HepG2 (cell line): ENCODE measurements at regions not wholly inside any gene's neighbourhood (a gene's known extent, or its start where the extent isn't known, plus 50 kb on each side); places are given as distances from the start of the nearest gene placed in this dataset.

Source experiments
- ATAC-seq: fragments of 200-7000 bp; cut with Tn5 transposase; 3 replicates; pipeline ENCODE4 v1.9.1; 2020; ENCODE audit warnings: mild to moderate bottlenecking, moderate library complexity
- BruUV-seq: library from RNA; stranded (reverse); fragments of 400-500 nt; replicated peaks from 2 replicates; lab custom pipeline; 2021; lab: Mats Ljungman, UMichigan
- CTCF ChIA-PET: fragments of 300-600 bp; formaldehyde crosslinking; extraction: SDS; loops from one replicate; lab custom pipeline; 2021; ENCODE audit warnings: low total read pairs, inconsistent platforms, low intra/inter-chr PET ratio; lab: Yijun Ruan, JAX
- POLR2A ChIA-PET: fragments of 350-600 bp; sonication (Branson Sonifier 250); formaldehyde crosslinking; loops from one replicate; lab custom pipeline; 2020; ENCODE audit warnings: antibody characterized with exemption, inconsistent platforms; lab: Yijun Ruan, JAX
- DNase-seq: peaks from one replicate; pipeline ENCODE4 v3.0.0-alpha.2; 2015; ENCODE audit warnings: low spot score
- FAIRE-seq: peaks from 3 replicates; lab custom pipeline; 2011; peaks lifted over from hg19 to GRCh38; lab: Jason Lieb, UNC
- H2AFZ ChIP-seq: one replicate; pipeline ENCODE4 v1.6.1; 2011; ENCODE audit warnings: low read length, inconsistent platforms
- H3K27ac ChIP-seq: fragments of 300-600 bp; 3 replicates; pipeline ENCODE4 v1.8.0; 2011; ENCODE audit warnings: mixed run types, mild to moderate bottlenecking, mixed read lengths, low read length, inconsistent platforms; ENCODE audit not compliant: insufficient read depth; ENCODE audit errors: extremely low read length
- H3K27me3 ChIP-seq, 2 experiments: fragments of 200-600 bp in 1 of 2; 2 replicates in 1 of 2; 3 replicates in 1 of 2; pipeline versions ENCODE4 v1.6.0 to v1.8.0; 2011; ENCODE audit warnings: low read length in 2 of 2, mild to moderate bottlenecking in 2 of 2, moderate library complexity in 2 of 2, inconsistent platforms in 1 of 2; ENCODE audit not compliant: insufficient read depth in 2 of 2, control insufficient read depth in 1 of 2
- H3K36me3 ChIP-seq, 2 experiments: fragments of 200-600 bp in 1 of 2; replicated peaks in 1 of 2; 2 replicates in 1 of 2; 3 replicates in 1 of 2; pipeline versions ENCODE4 v1.5.1 to v1.8.0; 2011; ENCODE audit warnings: low read length in 2 of 2, inconsistent platforms in 1 of 2; ENCODE audit not compliant: insufficient read depth in 2 of 2, control insufficient read depth in 1 of 2
- H3K4me1 ChIP-seq: 2 replicates; pipeline ENCODE4 v1.5.1; 2012; ENCODE audit warnings: low read length, inconsistent platforms; ENCODE audit not compliant: insufficient read depth
- H3K4me2 ChIP-seq: 2 replicates; pipeline ENCODE4 v1.6.0; 2011; ENCODE audit warnings: low read depth, low read length, inconsistent platforms
- H3K4me3 ChIP-seq, 3 experiments: fragments of 200-600 bp in 1 of 3; sonication (generic), shearing (Covaris generic) in 1 of 3; replicated peaks in 1 of 3; 2 replicates each; pipeline ENCODE4 v1.5.1; 2011 to 2016; ENCODE audit warnings: low read length in 3 of 3, inconsistent platforms in 2 of 3, low read depth in 2 of 3, mild to moderate bottlenecking in 2 of 3, control low read depth in 1 of 3, mixed read lengths in 1 of 3; ENCODE audit not compliant: insufficient read depth in 1 of 3
- H3K79me2 ChIP-seq: one replicate; pipeline ENCODE4 v1.6.1; 2011; ENCODE audit warnings: low read length, inconsistent platforms; ENCODE audit not compliant: insufficient read depth
- H3K9ac ChIP-seq: 2 replicates; pipeline ENCODE4 v1.6.0; 2011; ENCODE audit warnings: mild to moderate bottlenecking, low read depth, low read length, inconsistent platforms; ENCODE audit not compliant: insufficient read depth
- H3K9me3 ChIP-seq: 2 replicates; pipeline ENCODE4 v1.5.1; 2012; ENCODE audit warnings: mild to moderate bottlenecking, low read length
- H4K20me1 ChIP-seq: 2 replicates; pipeline ENCODE4 v1.6.0; 2011; ENCODE audit warnings: inconsistent platforms, mild to moderate bottlenecking, low read length, moderate library complexity; ENCODE audit not compliant: insufficient read depth
- FIP1L1 ChIP-seq: fragments of 200-400 bp; formaldehyde crosslinking; IDR thresholded peaks from 2 replicates; pipeline ENCODE4 v1.6.1; 2018; ENCODE audit warnings: low read depth, mild to moderate bottlenecking, low read length, moderate library complexity, borderline replicate concordance; ENCODE audit not compliant: insufficient read depth
- NCOA2 ChIP-seq: sonication (generic); formaldehyde crosslinking; IDR thresholded peaks from 2 replicates; pipeline ENCODE4 v1.8.0; 2022; ENCODE audit warnings: inconsistent platforms
- NPAS2 ChIP-seq: sonication (generic); formaldehyde crosslinking; IDR thresholded peaks from 2 replicates; pipeline ENCODE4 v1.8.0; 2022; ENCODE audit warnings: mild to moderate bottlenecking, missing genetic modification reagents, borderline replicate concordance
- PHF21A ChIP-seq: sonication (generic); formaldehyde crosslinking; IDR thresholded peaks from 2 replicates; pipeline ENCODE4 v1.5.0; 2020; ENCODE audit warnings: mild to moderate bottlenecking, missing genetic modification reagents
- SUZ12 ChIP-seq: fragments of 150-350 bp; IDR thresholded peaks from 2 replicates; pipeline ENCODE4 v1.6.1; 2014; ENCODE audit warnings: low read depth, low read length
- ZNF44 ChIP-seq: sonication (generic); formaldehyde crosslinking; IDR thresholded peaks from 2 replicates; pipeline ENCODE4 v1.5.1; 2020; ENCODE audit warnings: mild to moderate bottlenecking, missing genetic modification reagents
- ZNF746 ChIP-seq: sonication (generic); formaldehyde crosslinking; IDR thresholded peaks from 2 replicates; pipeline ENCODE4 v1.8.0; 2022; ENCODE audit warnings: mild to moderate bottlenecking, missing genetic modification reagents
- ZNF788 ChIP-seq: sonication (generic); formaldehyde crosslinking; IDR thresholded peaks from 2 replicates; pipeline ENCODE4 v1.5.0; 2020; ENCODE audit warnings: mild to moderate bottlenecking, missing genetic modification reagents, borderline replicate concordance
- WGBS: methylation state at CpG from one replicate; pipeline ENCODE4 v1.1.6; 2017; ENCODE audit warnings: low lambda C conversion rate; 5-methylcytosine and 5-hydroxymethylcytosine counted together
- in situ Hi-C: cut with HindIII; loops from 2 replicates; pipeline ENCODE4 v1.10.0; 2017; ENCODE audit warnings: low pct_unique_long_range_greater_than_20kb; ENCODE audit not compliant: extremely low pct_ligation_motif_present
- intact Hi-C: fragments of 100-400 bp; cut with micrococcal nuclease; formaldehyde crosslinking; loops from one replicate; pipeline ENCODE4 v1.10.0; 2022; ENCODE audit not compliant: unreplicated experiment
- TF ChIP-seq, protein P1 (sequence below): sonication (generic); formaldehyde crosslinking; conservative IDR thresholded peaks from 2 replicates; pipeline ENCODE4 v1.4.0; 2020; ENCODE audit warnings: missing genetic modification reagents
- TF ChIP-seq, protein P2 (sequence below): sonication (generic); formaldehyde crosslinking; IDR thresholded peaks from one replicate; pipeline ENCODE4 v1.5.1; 2020; ENCODE audit warnings: mild to moderate bottlenecking, missing genetic modification reagents; ENCODE audit errors: not compliant biosample characterization
- TF ChIP-seq, protein P3 (sequence below): IDR thresholded peaks from 2 replicates; pipeline ENCODE4 v1.6.1; 2012; ENCODE audit warnings: inconsistent platforms
- TF ChIP-seq, protein P4 (sequence below): IDR thresholded peaks from 2 replicates; pipeline ENCODE4 v1.6.1; 2016; ENCODE audit warnings: missing genetic modification reagents, missing compliant biosample characterization

DNA sequence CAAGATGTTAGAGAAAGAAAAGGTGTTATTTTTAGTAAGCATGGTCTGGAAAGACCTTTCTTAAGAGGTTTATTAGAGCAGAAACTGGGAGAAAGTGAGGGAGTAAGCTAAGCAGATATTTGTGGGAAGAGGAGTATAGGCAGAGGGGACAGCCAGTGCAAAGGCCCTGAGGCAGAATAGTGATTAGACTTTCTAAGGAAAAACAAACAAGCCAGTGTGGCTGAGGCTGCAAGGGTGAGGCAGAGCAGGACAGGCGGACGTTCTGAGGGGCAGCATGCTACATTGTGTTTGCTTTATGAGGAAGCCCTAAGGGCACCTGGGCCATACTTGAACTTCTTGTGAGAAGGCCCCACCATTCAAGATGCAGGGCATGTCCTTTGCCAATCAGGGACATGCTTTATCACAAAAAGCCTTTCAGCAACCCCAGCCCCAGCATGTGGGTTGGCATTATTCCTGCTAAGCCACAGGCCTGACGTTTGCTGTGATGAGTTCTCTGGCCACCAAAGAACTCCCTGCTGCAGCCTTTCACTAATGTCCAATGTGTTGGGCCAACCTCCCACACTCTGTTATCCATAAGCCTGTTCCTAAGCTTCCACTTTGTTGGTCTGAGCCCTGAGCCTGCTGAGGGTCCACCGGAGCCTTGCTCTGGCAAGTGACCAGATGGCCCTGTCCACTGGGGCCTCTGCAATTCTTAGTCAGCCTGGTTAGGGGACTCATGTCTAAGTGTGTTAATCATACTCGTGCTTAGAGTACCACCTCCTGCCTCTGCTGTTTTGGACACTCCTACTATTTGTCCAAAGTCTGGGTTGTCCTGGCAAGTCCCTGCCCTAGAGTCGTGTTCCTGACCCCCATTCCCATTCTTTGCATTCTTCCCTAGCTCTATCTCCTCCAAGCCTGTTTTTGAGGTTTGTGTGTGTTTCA lies 209.9 kb upstream of the CTNNB1 start:
- Histone ChIP-seq H2AFZ (no peak overlapping the region), H3K27ac (no peak overlapping the region), H3K36me3 (no peaks in the 10 kb centered on the region), H3K79me2 (no peaks in the 10 kb centered on the region), H4K20me1 (no peaks in the 10 kb centered on the region), H3K9ac (no peak overlapping the region), H3K4me2 (no peak overlapping the region), H3K27me3 (no peaks in the 10 kb centered on the region; a peak in 1 of 5 replicates), H3K9me3 (no peaks in the 10 kb centered on the region), H3K4me3 (no peak overlapping the region), H3K4me1 (peaks cover 9% of the 10 kb centered on the region; the same call in 1 of the 2 replicates)
- POLR2A ChIA-PET, result no interaction called here
- 1% methylated on average over 4 of the region's 6 CpGs for WGBS
- peak; percentile 41 for ATAC-seq
- no peak for FAIRE-seq
- CTCF ChIA-PET, result no interaction called here
- DNase-seq, result no peak
- BruUV-seq, result no TSS peak
- in situ Hi-C loops, result no loop called here
- intact Hi-C loops, result no loop called here
- no peak for TF ChIP-seq ZNF788 (CRISPR knock-in tag)
- no peak for TF ChIP-seq SUZ12
- no peak for TF ChIP-seq NCOA2
- no peak for TF ChIP-seq FIP1L1
- TF ChIP-seq ZNF746, result no peak
- TF ChIP-seq, protein P1, sequence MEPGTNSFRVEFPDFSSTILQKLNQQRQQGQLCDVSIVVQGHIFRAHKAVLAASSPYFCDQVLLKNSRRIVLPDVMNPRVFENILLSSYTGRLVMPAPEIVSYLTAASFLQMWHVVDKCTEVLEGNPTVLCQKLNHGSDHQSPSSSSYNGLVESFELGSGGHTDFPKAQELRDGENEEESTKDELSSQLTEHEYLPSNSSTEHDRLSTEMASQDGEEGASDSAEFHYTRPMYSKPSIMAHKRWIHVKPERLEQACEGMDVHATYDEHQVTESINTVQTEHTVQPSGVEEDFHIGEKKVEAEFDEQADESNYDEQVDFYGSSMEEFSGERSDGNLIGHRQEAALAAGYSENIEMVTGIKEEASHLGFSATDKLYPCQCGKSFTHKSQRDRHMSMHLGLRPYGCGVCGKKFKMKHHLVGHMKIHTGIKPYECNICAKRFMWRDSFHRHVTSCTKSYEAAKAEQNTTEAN (CRISPR knock-in tag), result no peak
- TF ChIP-seq, protein P2, sequence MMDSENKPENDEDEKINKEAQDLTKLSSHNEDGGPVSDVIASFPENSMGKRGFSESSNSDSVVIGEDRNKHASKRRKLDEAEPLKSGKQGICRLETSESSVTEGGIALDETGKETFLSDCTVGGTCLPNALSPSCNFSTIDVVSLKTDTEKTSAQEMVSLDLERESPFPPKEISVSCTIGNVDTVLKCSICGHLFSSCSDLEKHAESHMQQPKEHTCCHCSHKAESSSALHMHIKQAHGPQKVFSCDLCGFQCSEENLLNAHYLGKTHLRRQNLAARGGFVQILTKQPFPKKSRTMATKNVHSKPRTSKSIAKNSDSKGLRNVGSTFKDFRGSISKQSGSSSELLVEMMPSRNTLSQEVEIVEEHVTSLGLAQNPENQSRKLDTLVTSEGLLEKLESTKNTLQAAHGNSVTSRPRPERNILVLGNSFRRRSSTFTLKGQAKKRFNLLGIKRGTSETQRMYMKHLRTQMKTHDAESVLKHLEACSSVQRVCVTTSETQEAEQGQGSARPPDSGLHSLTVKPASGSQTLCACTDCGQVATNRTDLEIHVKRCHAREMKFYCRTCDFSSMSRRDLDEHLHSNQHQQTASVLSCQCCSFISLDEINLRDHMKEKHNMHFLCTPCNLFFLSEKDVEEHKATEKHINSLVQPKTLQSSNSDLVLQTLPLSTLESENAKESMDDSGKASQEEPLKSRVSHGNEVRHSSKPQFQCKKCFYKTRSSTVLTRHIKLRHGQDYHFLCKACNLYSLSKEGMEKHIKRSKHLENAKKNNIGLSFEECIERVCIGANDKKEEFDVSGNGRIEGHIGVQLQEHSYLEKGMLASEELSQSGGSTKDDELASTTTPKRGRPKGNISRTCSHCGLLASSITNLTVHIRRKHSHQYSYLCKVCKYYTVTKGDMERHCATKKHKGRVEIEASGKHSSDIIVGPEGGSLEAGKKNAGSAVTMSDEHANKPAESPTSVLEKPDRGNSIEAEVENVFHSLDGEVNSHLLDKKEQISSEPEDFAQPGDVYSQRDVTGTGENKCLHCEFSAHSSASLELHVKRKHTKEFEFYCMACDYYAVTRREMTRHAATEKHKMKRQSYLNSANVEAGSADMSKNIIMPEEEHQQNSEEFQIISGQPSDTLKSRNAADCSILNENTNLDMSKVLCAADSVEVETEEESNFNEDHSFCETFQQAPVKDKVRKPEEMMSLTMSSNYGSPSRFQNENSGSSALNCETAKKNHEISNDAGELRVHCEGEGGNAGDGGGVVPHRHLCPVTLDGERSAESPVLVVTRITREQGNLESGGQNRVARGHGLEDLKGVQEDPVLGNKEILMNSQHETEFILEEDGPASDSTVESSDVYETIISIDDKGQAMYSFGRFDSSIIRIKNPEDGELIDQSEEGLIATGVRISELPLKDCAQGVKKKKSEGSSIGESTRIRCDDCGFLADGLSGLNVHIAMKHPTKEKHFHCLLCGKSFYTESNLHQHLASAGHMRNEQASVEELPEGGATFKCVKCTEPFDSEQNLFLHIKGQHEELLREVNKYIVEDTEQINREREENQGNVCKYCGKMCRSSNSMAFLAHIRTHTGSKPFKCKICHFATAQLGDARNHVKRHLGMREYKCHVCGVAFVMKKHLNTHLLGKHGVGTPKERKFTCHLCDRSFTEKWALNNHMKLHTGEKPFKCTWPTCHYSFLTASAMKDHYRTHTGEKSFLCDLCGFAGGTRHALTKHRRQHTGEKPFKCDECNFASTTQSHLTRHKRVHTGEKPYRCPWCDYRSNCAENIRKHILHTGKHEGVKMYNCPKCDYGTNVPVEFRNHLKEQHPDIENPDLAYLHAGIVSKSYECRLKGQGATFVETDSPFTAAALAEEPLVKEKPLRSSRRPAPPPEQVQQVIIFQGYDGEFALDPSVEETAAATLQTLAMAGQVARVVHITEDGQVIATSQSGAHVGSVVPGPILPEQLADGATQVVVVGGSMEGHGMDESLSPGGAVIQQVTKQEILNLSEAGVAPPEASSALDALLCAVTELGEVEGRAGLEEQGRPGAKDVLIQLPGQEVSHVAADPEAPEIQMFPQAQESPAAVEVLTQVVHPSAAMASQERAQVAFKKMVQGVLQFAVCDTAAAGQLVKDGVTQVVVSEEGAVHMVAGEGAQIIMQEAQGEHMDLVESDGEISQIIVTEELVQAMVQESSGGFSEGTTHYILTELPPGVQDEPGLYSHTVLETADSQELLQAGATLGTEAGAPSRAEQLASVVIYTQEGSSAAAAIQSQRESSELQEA (CRISPR knock-in tag), result no peak
- no peak for TF ChIP-seq PHF21A
- TF ChIP-seq NPAS2, result no peak
- TF ChIP-seq, protein P3, sequence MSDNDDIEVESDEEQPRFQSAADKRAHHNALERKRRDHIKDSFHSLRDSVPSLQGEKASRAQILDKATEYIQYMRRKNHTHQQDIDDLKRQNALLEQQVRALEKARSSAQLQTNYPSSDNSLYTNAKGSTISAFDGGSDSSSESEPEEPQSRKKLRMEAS, result no peak
- TF ChIP-seq, protein P4, sequence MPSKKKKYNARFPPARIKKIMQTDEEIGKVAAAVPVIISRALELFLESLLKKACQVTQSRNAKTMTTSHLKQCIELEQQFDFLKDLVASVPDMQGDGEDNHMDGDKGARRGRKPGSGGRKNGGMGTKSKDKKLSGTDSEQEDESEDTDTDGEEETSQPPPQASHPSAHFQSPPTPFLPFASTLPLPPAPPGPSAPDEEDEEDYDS (CRISPR knock-in tag), result no peak
- no peak for TF ChIP-seq ZNF44 (CRISPR knock-in tag)
